GM19455 (cell line): ENCODE measurements at regions not wholly inside any gene's neighbourhood (a gene's known extent, or its start where the extent isn't known, plus 50 kb on each side); places are given as distances from the start of the nearest gene placed in this dataset.

ENCODE experiments used
- ATAC-seq: cut with Tn5 transposase; IDR thresholded peaks from one replicate; pipeline ENCODE4 v1.9.1; 2021; ENCODE audit not compliant: unreplicated experiment

DNA sequence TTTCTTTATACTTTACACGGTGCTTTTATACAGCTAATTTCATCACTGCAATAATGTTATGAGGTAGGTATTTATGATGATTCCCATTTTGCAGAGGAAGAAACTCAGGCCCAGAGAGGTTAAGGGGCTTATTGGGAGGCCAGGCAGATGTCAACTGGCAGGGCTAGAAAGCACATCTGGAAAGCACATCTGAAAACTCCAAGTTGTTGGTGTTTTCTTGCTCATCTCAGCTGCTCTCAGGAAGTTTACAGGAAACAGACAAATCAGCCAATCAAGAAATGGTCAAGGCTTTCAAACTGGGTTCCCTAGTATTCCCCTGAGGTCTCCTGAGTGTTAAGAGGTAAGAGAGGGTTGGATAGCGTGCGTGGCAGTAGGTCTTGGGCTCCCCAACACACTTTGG lies 124.1 kb upstream of the MED13L start:
- ATAC-seq = no peak

DNA sequence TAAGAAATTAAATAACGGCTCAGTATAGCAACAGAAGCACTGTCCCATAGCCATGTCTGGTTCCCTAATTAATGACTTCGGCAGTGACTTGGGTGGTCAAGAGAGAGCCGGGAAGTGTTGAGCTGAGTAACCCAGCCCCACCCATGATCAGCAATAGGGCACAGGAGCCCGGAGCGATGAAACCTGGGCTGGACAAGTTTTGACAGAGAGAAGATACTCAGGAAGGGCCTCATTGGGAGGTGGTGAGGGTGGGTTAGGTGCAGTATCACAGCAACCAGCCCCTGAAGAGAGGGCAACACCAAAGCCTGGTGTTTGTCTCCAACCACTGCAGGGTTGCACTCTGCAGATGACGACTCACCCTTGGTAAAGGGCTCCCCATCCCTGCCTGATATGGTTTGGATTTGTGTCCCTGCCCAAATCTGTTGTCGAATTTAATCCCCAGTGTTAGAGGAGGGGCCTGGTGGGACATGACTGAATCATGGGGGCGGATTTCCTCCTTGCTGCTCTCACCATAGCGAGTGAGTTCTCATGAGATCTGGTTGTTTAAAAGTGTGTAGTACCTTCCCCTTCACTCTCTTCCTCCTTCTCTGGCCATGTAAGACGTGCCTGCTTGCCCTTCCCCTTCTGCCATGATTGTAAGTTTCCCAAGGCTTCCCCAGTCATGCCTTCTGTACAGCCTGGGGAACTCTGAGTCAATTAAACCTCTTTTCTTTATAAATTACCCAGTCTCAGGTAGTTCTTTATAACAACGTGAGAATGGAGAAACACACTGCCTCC lies 124.9 kb upstream of the MED13L start:
- no peak for ATAC-seq

- no peak for ATAC-seq
Measured at GRCh38 chr12:116403546-116403945, 126.1 kb upstream of the MED13L start.

DNA sequence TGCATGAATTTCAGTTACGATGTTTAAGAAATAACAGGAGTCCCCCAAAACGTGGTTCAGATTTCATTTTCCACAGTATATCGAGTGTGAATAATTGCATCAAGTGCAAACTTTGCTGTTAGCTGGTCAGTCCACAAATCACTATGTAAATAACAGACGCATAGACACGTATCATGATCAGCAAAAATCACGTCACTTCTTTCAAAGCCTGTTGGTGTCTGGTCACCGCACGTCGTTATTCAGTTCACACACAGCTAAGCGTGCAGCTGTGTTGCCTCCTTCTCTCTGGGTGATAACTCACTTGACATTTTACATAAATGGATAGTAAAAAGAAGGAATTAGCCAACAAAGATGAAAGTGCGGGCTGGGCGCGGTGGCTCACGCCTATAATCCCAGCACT lies 126.8 kb upstream of the MED13L start:
- no peak for ATAC-seq

GRCh38 chr12:116404913-116405611 lies 127.6 kb upstream of the MED13L start:
- no peak for ATAC-seq

DNA sequence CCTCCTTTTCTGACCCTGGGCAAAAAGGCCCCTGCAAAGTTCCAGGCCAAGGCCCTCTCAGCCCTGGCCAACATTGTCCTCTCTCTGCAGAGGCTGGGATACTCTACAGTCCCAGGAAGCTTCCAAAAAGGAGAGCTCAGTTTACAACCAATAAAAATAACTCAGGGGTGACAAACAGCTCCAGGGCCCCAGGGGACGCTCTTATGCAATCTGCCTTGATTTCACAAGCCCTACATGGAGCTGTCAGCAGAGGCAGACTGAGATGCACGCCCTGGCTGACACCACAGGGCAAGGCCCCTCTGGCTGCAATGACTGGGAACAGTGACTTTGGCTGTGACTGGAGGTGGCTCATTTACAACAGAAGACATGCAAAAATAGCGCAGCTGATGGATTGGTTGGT lies 129.0 kb upstream of the MED13L start:
- ATAC-seq = no peak

DNA sequence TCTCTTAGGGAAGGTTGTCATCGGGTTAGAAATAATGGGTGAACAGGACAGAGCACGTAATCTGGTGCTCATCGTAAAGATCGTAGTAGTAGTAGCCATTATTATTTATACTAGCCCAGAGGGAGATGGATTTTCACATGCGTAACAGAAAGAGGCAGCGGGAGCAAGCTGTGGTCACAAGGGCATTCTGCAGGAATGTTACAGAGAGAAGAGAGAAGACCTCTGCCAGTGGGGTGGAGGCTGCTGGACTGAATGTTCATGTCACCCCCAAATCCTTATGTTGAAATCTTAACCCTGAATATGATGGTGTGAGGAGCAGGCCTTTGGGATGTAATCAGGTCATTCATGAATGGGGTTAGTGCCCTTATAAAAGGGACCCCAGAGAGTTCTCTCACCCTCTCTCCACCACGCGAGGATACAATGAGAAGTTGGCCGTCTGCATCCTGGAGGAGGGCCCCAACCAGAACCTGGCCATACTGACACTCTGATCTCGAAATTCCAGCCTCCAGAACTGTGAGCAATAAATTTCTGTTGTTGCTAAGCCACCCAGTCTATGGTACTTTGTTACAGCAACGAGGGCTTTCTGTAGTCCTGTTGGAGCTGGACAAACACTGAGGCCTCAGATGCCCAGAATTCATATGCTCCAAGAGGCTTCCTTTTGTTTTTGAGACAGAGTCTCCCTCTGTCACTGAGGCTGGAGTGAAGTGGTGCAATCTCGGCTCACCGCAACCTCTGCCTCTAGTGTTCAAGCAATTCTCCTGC lies 131.2 kb upstream of the MED13L start:
- ATAC-seq = no peak

GRCh38 chr12:116411977-116412376 lies 134.5 kb upstream of the MED13L start:
- ATAC-seq = no peak

GRCh38 chr12:116414891-116415290 lies 137.4 kb upstream of the MED13L start:
- ATAC-seq = no peak

- ATAC-seq = no peak
Measured at GRCh38 chr12:116415408-116416108, 138.1 kb upstream of the MED13L start.

GRCh38 chr12:116416166-116416565 lies 138.7 kb upstream of the MED13L start:
- ATAC-seq = no peak

- ATAC-seq = no peak
Measured at GRCh38 chr12:116418551-116418950, 140.6 kb upstream of the MAP1LC3B2 start.

DNA sequence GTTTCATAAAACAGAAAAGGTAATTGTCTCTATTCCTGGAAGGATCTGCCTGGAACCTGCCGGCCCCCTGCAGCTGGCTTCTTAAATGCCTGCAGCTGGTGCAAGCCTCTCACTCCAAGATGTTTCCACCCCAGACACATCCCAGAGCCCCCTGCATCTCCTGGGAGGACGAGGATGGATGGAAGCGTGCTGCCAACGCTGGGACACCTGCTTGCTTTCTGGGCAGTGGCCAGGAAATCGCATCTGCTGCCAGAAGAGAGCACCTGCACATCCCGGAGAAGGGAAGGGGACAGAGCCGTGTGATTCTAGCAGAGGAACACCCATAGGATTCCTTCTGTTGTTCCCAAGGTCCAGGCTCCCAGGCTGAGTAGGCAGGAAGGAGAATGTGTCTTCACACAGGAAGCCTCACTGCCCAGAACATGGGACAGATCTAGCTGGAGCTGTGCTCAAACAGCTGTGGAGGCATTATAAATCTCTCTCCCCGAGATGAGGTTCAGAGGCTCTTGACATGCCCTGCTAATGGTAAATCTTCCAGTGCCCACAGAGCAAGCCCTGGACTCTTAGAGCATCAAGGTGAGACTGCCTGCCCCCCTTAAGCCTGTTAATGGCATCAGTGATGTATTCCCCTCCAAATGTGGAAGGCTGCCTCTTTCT lies 138.8 kb upstream of the MAP1LC3B2 start:
- ATAC-seq = no peak

DNA sequence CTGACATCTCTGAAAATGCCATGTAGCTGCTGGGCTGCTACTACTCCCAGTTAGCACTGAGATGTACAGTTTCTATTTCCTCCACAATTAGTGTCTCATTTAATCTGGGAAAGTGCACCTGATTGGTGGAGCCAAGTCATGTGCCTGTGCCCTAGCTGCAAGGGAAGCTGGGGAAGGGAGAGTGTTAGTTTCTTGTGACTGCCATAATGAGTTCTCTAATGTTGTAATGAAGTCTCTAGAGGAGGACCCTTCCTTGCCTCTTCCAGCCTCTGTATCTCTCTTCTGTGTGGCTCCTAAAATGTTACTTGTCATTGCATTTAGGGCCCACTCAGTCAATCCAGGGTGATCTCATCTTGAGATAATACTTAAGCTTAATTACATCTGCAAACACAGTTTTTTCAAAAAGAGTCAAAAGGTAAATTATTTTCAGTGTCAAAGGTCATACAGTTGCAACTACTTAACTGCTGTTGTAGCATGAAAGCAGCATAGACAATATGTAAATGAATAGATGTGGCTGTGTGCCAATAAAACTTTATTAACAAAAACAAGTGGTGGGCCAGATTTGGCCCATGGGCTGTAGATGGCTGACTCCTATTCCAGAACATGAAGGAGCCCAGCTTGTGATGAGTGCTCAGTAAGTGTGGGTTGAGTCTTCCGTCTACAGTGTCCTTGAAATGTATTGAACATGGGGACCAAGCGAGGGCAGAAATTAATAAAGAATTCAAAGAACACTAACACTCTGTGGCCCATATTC lies 137.2 kb upstream of the MAP1LC3B2 start:
- no peak for ATAC-seq

- no peak for ATAC-seq
Measured at GRCh38 chr12:116423094-116423493, 136.1 kb upstream of the MAP1LC3B2 start.

GRCh38 chr12:116425256-116426193 lies 133.7 kb upstream of the MAP1LC3B2 start:
- no peak for ATAC-seq

DNA sequence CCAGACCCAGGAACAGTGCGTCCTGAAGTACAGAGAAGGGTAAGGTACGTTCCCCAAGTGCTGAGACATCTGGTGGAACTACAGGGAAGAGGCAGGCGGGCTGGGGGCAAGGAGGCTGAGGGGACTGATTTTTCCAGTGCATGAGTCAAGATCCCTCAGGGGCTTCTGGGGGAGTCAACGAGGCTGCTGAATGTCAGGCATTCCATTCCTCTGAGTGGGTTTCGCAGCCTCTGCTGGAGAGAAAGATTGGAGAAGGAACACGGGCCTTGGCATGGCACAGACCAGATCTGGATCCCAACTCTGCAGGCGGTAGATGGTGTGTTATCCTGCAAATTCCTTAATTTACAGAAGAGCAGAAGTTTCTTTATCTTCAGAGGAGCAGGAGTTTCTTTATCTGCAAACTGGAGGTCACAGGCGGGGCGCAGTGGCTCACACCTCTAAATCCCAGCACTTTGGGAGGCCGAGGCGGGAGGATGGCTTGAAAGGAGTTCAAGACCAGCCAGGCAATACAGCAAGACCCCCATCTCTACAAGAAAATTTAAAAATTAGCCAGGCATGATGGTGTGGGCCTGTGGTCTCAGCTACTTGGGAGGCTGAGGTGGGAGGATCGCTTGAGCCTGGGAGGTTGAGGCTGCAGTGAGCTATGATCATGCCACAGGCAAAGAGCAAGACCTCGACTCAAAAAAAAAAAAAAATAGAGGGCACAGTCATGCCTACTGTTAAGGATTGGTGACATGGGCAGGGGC lies 132.6 kb upstream of the MAP1LC3B2 start:
- no peak for ATAC-seq
